AG10803 (cell line): ENCODE measurements at regions not wholly inside any gene's neighbourhood (a gene's known extent, or its start where the extent isn't known, plus 50 kb on each side); places are given as distances from the start of the nearest gene placed in this dataset.

Experiments used
- DNase-seq: peaks from one replicate; pipeline ENCODE4 v3.0.0; 2010; ENCODE audit warnings: low read depth
- H3K4me3 ChIP-seq: 2 replicates; pipeline ENCODE4 v1.5.1; 2011; ENCODE audit warnings: mild to moderate bottlenecking, low read length, control low read depth
- TF ChIP-seq, protein P1 (sequence below): conservative IDR thresholded peaks from 2 replicates; pipeline ENCODE4 v1.5.1; 2011; ENCODE audit warnings: mild to moderate bottlenecking, low read length, control low read depth, inconsistent platforms

DNA sequence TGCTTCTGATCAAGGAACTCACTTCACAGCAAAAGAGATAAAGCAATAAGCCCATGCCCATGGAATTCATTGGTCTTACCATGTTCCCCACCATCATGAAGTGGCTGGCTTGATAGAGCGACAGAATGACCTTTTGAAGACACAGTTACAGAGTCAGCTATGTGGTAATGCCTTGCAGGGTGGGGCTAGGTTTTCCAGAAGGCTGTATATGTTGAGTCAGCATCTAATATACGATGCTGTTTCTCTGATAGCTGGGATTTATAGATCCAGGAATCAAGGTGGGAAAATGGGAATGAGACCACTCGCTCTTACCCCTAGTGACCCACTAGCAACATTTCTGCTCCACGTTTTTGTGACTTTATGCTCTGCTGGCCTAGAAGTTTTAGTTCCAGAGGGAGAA is 220.7 kb upstream of the RSPO3 start:
- no peak for DNase-seq
- TF ChIP-seq, protein P1, sequence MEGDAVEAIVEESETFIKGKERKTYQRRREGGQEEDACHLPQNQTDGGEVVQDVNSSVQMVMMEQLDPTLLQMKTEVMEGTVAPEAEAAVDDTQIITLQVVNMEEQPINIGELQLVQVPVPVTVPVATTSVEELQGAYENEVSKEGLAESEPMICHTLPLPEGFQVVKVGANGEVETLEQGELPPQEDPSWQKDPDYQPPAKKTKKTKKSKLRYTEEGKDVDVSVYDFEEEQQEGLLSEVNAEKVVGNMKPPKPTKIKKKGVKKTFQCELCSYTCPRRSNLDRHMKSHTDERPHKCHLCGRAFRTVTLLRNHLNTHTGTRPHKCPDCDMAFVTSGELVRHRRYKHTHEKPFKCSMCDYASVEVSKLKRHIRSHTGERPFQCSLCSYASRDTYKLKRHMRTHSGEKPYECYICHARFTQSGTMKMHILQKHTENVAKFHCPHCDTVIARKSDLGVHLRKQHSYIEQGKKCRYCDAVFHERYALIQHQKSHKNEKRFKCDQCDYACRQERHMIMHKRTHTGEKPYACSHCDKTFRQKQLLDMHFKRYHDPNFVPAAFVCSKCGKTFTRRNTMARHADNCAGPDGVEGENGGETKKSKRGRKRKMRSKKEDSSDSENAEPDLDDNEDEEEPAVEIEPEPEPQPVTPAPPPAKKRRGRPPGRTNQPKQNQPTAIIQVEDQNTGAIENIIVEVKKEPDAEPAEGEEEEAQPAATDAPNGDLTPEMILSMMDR = no peak
- no peak overlapping the region for H3K4me3 ChIP-seq

DNA sequence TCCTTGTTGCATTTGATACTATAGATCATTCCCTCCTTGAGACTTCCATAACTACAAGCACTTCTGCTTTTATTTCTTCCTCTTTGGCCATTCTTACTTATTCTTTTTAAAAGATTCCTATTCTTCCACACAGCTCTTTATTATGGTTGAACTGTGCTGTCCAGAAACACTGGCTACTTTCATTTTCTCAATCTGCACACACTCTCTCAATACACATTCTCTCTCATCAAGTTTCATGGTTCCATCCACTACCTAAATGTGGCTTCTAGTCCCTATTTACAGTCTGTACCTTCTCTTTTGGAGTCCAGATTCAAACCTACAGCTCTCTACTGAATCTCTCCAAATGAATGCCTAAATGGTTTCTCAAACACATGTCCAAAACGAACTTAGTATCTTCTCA is 214.3 kb upstream of the RSPO3 start:
- TF ChIP-seq, protein P1 = no peak
- no peak overlapping the region for H3K4me3 ChIP-seq
- DNase-seq = no peak

DNA sequence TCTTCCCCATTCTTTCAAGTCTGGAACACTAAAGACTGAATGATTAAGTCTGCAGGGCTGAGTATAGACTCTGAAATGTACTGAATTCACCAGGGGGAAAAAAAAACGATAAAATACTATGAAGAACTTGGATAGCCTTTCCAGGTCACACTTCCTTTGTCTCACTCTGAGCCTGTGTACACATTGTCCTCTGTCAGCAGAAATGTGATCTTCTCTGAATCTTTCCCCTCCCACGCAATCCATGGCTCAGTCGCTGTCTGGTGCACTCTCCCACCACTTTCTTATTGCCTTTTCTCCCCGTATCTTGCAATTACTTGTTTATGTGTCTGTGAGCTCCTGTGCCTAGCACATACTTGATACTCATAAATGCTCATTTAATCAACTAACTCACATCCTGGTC is 212.6 kb upstream of the RSPO3 start:
- DNase-seq = no peak
- TF ChIP-seq, protein P1 = no peak

DNA sequence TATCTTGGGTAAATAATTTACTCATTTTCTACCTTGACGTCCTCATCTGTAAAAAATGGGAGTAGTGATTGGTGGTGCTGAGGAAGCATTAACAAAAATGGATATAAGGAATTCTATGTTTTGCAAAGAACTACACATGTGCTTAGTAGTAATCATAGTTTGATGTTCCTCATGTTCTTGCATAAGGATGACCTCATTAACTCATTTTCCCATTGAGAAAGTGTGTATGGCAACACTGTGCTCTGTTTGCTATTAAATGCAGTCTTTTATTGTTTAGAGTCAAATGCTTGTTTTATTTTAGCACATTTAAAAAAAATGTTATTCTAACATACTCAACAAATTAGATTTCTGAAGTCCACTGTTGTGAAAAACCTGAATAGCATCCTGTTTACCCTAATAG is 211.2 kb upstream of the RSPO3 start:
- H3K4me3 ChIP-seq = no peak overlapping the region
- no peak for DNase-seq
- TF ChIP-seq, protein P1 = no peak

More for the DNA sequence above, 212.6 kb upstream of the RSPO3 start:
- H3K4me3 ChIP-seq = no peak overlapping the region

DNA sequence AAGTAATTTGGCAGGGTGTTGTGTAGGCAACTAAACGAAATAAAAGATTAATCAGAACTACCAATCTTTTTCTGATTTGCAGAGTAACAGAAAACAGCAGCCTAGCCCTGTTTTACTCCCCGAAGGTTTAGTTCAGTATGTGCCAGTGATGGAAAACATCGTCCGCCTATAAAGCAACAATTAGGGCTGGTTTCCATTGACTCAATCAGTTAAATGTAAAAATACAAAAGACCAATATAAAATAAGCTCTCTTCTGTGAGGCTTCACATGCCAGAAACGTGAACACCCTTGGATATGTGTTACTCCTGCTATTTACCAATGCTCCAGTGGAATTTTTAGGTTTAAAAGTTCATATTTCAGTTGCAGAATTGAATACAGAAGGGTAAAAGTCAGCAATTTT is 210.5 kb upstream of the RSPO3 start:
- no peak overlapping the region for H3K4me3 ChIP-seq
- DNase-seq = no peak
- TF ChIP-seq, protein P1 = no peak

DNA sequence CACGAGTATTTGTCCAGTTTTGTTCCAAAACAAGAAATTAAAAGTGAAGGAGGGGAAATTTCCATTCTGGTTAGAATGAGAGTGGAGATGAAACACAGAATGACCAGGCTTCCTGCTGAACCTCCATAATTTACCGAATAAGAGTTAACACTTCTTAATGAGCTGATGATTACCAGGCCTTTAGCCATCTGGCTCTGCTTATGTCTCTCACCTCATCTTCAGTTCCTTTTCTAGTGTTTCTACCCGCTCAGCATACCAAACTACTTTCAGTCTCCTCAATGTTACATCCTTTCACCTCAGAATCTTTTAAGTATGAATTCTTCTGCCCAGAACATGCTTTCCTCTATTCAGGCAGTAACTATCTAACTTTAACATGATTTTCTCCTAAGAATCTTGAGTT is 209.0 kb upstream of the RSPO3 start:
- TF ChIP-seq, protein P1 = no peak
- no peak for DNase-seq
- H3K4me3 ChIP-seq = no peak overlapping the region

DNA sequence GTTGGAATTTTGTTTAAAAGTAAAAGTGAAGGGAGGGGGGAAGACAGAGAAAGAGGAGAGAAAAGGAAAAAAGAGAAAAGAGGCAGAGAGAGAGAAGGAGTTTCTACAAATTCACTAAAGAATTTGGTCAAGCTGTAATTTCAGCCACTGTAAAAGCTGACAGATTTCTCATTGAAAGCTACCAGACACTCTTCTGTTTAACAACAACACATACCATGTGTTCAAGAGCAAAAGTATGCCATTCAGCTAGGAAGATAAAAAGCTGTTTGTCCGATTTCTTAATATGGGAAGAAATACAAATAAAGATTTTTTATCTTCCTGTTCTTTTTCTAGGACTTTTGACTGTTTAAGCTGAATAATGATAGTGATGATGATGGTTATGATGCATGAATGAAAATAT is 204.8 kb upstream of the RSPO3 start:
- TF ChIP-seq, protein P1 = no peak
- no peak overlapping the region for H3K4me3 ChIP-seq
- peak; percentile 9 for DNase-seq
